Retina (tissue), 1 donor: ENCODE measurements at regions not wholly inside any gene's neighbourhood (a gene's known extent, or its start where the extent isn't known, plus 50 kb on each side); places are given as distances from the start of the nearest gene placed in this dataset.
A peak's percentile ranks its signal among the peaks of the same experiment; 100 is the strongest.

Experiments used
- DNase-seq: peaks from one replicate; pipeline ENCODE4 v3.0.0-alpha.2; 2016

GRCh38 chr16:6106061-6106460 is 1008.5 kb upstream of the EEF2KMT start:
- DNase-seq = no peak

GRCh38 chr16:6105115-6105514 is 1007.5 kb upstream of the EEF2KMT start:
- no peak for DNase-seq

GRCh38 chr16:6104428-6104827 is 1006.8 kb upstream of the EEF2KMT start:
- DNase-seq = no peak

GRCh38 chr16:6103561-6103960 is 1006.0 kb upstream of the EEF2KMT start:
- DNase-seq = no peak

GRCh38 chr16:6099102-6099501 is 1001.5 kb upstream of the EEF2KMT start:
- no peak for DNase-seq

GRCh38 chr16:6096931-6097670 is 999.5 kb upstream of the EEF2KMT start:
- DNase-seq = no peak

- no peak for DNase-seq
Observed at GRCh38 chr16:6095414-6095813, 997.8 kb upstream of the EEF2KMT start.

- DNase-seq = no peak
Observed at GRCh38 chr16:6091021-6091420, 993.4 kb upstream of the EEF2KMT start.

GRCh38 chr16:6081320-6081976 is 983.9 kb upstream of the EEF2KMT start:
- DNase-seq = peak; percentile 56

- DNase-seq = no peak
Observed at GRCh38 chr16:6076631-6077030, 979.0 kb upstream of the EEF2KMT start.

- no peak for DNase-seq
Observed at GRCh38 chr16:6068063-6068462, 970.5 kb upstream of the EEF2KMT start.

- DNase-seq = no peak
Observed at GRCh38 chr16:6066652-6067051, 969.1 kb upstream of the EEF2KMT start.

- DNase-seq = no peak
Observed at GRCh38 chr16:6063526-6063925, 965.9 kb upstream of the EEF2KMT start.

- no peak for DNase-seq
Observed at GRCh38 chr16:6059671-6060070, 962.1 kb upstream of the EEF2KMT start.

- no peak for DNase-seq
Observed at GRCh38 chr16:6057821-6058220, 960.2 kb upstream of the EEF2KMT start.

GRCh38 chr16:6048017-6048416 is 950.4 kb upstream of the EEF2KMT start:
- no peak for DNase-seq

- no peak for DNase-seq
Observed at GRCh38 chr16:6047325-6047724, 949.7 kb upstream of the EEF2KMT start.

- no peak for DNase-seq
Observed at GRCh38 chr16:6038941-6039645, 941.5 kb upstream of the EEF2KMT start.

GRCh38 chr16:6035161-6035560 is 937.6 kb upstream of the EEF2KMT start:
- DNase-seq = no peak

- DNase-seq = no peak
Observed at GRCh38 chr16:6034511-6034910, 936.9 kb upstream of the EEF2KMT start.

GRCh38 chr16:6032438-6032837 is 934.8 kb upstream of the EEF2KMT start:
- DNase-seq = no peak

- DNase-seq = no peak
Observed at GRCh38 chr16:6031567-6031966, 934.0 kb upstream of the EEF2KMT start.

GRCh38 chr16:6031102-6031501 is 933.5 kb upstream of the EEF2KMT start:
- DNase-seq = no peak

- peak; percentile 35 for DNase-seq
Observed at GRCh38 chr16:6027733-6028132, 930.1 kb upstream of the EEF2KMT start.
